GM21619 (cell line): ENCODE measurements at regions not wholly inside any gene's neighbourhood (a gene's known extent, or its start where the extent isn't known, plus 50 kb on each side); places are given as distances from the start of the nearest gene placed in this dataset.

Source experiments
- ATAC-seq: cut with Tn5 transposase; IDR thresholded peaks from one replicate; pipeline ENCODE4 v1.9.1; 2021; ENCODE audit not compliant: unreplicated experiment

- no peak for ATAC-seq
Measured at GRCh38 chr6:56349194-56349593, 101.8 kb upstream of the COL21A1 start.

- no peak for ATAC-seq
Measured at GRCh38 chr6:56348578-56348977, 101.2 kb upstream of the COL21A1 start.

- ATAC-seq, result no peak
Measured at GRCh38 chr6:56347526-56347925, 100.1 kb upstream of the COL21A1 start.

GRCh38 chr6:56346958-56347357, 99.6 kb upstream of the COL21A1 start:
- ATAC-seq, result no peak

GRCh38 chr6:56345376-56345995, 98.1 kb upstream of the COL21A1 start:
- ATAC-seq, result no peak

- no peak for ATAC-seq
Measured at GRCh38 chr6:56343295-56343694, 95.9 kb upstream of the COL21A1 start.

- ATAC-seq, result no peak
Measured at GRCh38 chr6:56339524-56339923, 92.1 kb upstream of the COL21A1 start.

GRCh38 chr6:56335726-56336125, 88.3 kb upstream of the COL21A1 start:
- no peak for ATAC-seq

GRCh38 chr6:56334937-56335336, 87.6 kb upstream of the COL21A1 start:
- ATAC-seq, result no peak

GRCh38 chr6:56329271-56330050, 82.1 kb upstream of the COL21A1 start:
- ATAC-seq, result peak; percentile 50

- no peak for ATAC-seq
Measured at GRCh38 chr6:56328728-56329090, 81.3 kb upstream of the COL21A1 start.

GRCh38 chr6:56327946-56328727, 80.8 kb upstream of the COL21A1 start:
- no peak for ATAC-seq

- ATAC-seq, result no peak
Measured at GRCh38 chr6:56324396-56324795, 77.0 kb upstream of the COL21A1 start.

- no peak for ATAC-seq
Measured at GRCh38 chr6:56318851-56319250, 71.5 kb upstream of the COL21A1 start.

- no peak for ATAC-seq
Measured at GRCh38 chr6:56314683-56315523, 67.5 kb upstream of the COL21A1 start.

- no peak for ATAC-seq
Measured at GRCh38 chr6:56311533-56312448, 64.4 kb upstream of the COL21A1 start.

GRCh38 chr6:56311061-56311460, 63.7 kb upstream of the COL21A1 start:
- ATAC-seq, result no peak

GRCh38 chr6:56310241-56310640, 62.9 kb upstream of the COL21A1 start:
- ATAC-seq, result no peak

- ATAC-seq, result no peak
Measured at GRCh38 chr6:56299916-56300315, 52.5 kb upstream of the COL21A1 start.
